CD4-positive, alpha-beta T cell treated with Interleukin-12 subunit alpha and Interleukin-12 subunit beta, for 1 hour (primary cell): ENCODE measurements at regions not wholly inside any gene's neighbourhood (a gene's known extent, or its start where the extent isn't known, plus 50 kb on each side); places are given as distances from the start of the nearest gene placed in this dataset.
"Not testable (repeated sequence)": the region's sequence is repeated elsewhere in the genome, so short reads cannot be mapped to it uniquely, and the experiment has no call there.

ENCODE experiments used
- DNase-seq: peaks from one replicate; pipeline ENCODE4 v3.0.0-alpha.2; 2020

- DNase-seq = no peak
Measured at GRCh38 chr12:28998662-28999120, 150.4 kb upstream of the FAR2 start.

GRCh38 chr12:29004066-29004935 is 144.8 kb upstream of the FAR2 start:
- DNase-seq = no peak

- DNase-seq = no peak
Measured at GRCh38 chr12:29004936-29005304, 144.2 kb upstream of the FAR2 start.

- no peak for DNase-seq
Measured at GRCh38 chr12:29008786-29009185, 140.3 kb upstream of the FAR2 start.

- no peak for DNase-seq
Measured at GRCh38 chr12:29012673-29013072, 136.4 kb upstream of the FAR2 start.

GRCh38 chr12:29017532-29017931 is 131.5 kb upstream of the FAR2 start:
- not testable (repeated sequence) for DNase-seq

GRCh38 chr12:29023436-29024076 is 125.5 kb upstream of the FAR2 start:
- no peak for DNase-seq

- no peak for DNase-seq
Measured at GRCh38 chr12:29024117-29024516, 125.0 kb upstream of the FAR2 start.

- DNase-seq = no peak
Measured at GRCh38 chr12:29025937-29026336, 123.1 kb upstream of the FAR2 start.

GRCh38 chr12:29026419-29026818 is 122.7 kb upstream of the FAR2 start:
- no peak for DNase-seq

- DNase-seq = not testable (repeated sequence)
Measured at GRCh38 chr12:29029484-29029883, 119.6 kb upstream of the FAR2 start.

- no peak for DNase-seq
Measured at GRCh38 chr12:29030006-29030405, 119.1 kb upstream of the FAR2 start.

- DNase-seq = no peak
Measured at GRCh38 chr12:29032446-29032845, 116.6 kb upstream of the FAR2 start.

GRCh38 chr12:29033519-29033918 is 115.6 kb upstream of the FAR2 start:
- no peak for DNase-seq

- DNase-seq = no peak
Measured at GRCh38 chr12:29035112-29035511, 114.0 kb upstream of the FAR2 start.

- no peak for DNase-seq
Measured at GRCh38 chr12:29039013-29039412, 110.1 kb upstream of the FAR2 start.

- no peak for DNase-seq
Measured at GRCh38 chr12:29041621-29042020, 107.5 kb upstream of the FAR2 start.

- DNase-seq = no peak
Measured at GRCh38 chr12:29043069-29043468, 106.0 kb upstream of the FAR2 start.

GRCh38 chr12:29044799-29045198 is 104.3 kb upstream of the FAR2 start:
- no peak for DNase-seq

GRCh38 chr12:29048787-29049186 is 100.3 kb upstream of the FAR2 start:
- no peak for DNase-seq

- DNase-seq = no peak
Measured at GRCh38 chr12:29050503-29050902, 98.6 kb upstream of the FAR2 start.

- no peak for DNase-seq
Measured at GRCh38 chr12:29051221-29051620, 97.9 kb upstream of the FAR2 start.

- no peak for DNase-seq
Measured at GRCh38 chr12:29053567-29053966, 95.5 kb upstream of the FAR2 start.
